Peyer's patch (tissue), 4 donors: ENCODE measurements at regions not wholly inside any gene's neighbourhood (a gene's known extent, or its start where the extent isn't known, plus 50 kb on each side); places are given as distances from the start of the nearest gene placed in this dataset.

Experiments used
- CTCF ChIP-seq, 6 experiments: fragments of 450-650 bp in 4 of 6; fragments of 200-600 bp in 2 of 6; sonication (generic) in 1 of 6; IDR thresholded peaks; one replicate each; pipeline ENCODE4 v1.5.1; 2017 to 2019; ENCODE audit warnings: antibody characterized with exemption in 6 of 6, mild to moderate bottlenecking in 3 of 6, moderate library complexity in 1 of 6
- POLR2A ChIP-seq, 2 donors: fragments of 450-650 bp; IDR thresholded peaks; one replicate each; pipeline ENCODE4 v1.5.1; 2017; ENCODE audit warnings: antibody characterized with exemption in 2 of 2, mild to moderate bottlenecking in 2 of 2, moderate library complexity in 2 of 2

GRCh38 chr10:90064295-90064694 is 362.9 kb downstream of the KIF20B start:
- TF ChIP-seq CTCF (IDR thresholded peaks at IDR 0.05) (no peak), POLR2A (IDR thresholded peaks at IDR 0.05) (no peak)
